Muscle of leg (tissue), 3 donors: ENCODE measurements at regions not wholly inside any gene's neighbourhood (a gene's known extent, or its start where the extent isn't known, plus 50 kb on each side); places are given as distances from the start of the nearest gene placed in this dataset.

ENCODE experiments used
- DNase-seq: peaks from one replicate; pipeline ENCODE4 v3.0.0; 2013
- H3K27ac ChIP-seq: one replicate; pipeline ENCODE4 v1.5.1; 2013; ENCODE audit warnings: mild to moderate bottlenecking, low read length, control low read depth
- H3K27me3 ChIP-seq: one replicate; pipeline ENCODE4 v1.6.1; 2013; ENCODE audit warnings: low read length; ENCODE audit not compliant: control insufficient read depth, insufficient read depth
- H3K36me3 ChIP-seq: one replicate; pipeline ENCODE4 v1.6.1; 2013; ENCODE audit warnings: low read length; ENCODE audit not compliant: control insufficient read depth, insufficient read depth
- H3K4me1 ChIP-seq: one replicate; pipeline ENCODE4 v1.6.1; 2013; ENCODE audit warnings: low read length; ENCODE audit not compliant: control insufficient read depth, insufficient read depth
- H3K4me3 ChIP-seq: one replicate; pipeline ENCODE4 v1.5.1; 2013; ENCODE audit warnings: low read length, control low read depth
- H3K9me3 ChIP-seq: replicated peaks from 2 replicates; pipeline ENCODE4 v1.6.1; 2013; ENCODE audit warnings: low read depth, low read length; ENCODE audit not compliant: control insufficient read depth
- WGBS: methylation state at CpG from one replicate; pipeline ENCODE4 v1.1.5; 2013; ENCODE audit warnings: missing lambda C conversion rate; ENCODE audit not compliant: insufficient coverage; 5-methylcytosine and 5-hydroxymethylcytosine counted together

GRCh38 chr1:238223076-238223640 is 332.4 kb upstream of the ZP4 start:
- no peak overlapping the region for H3K27ac ChIP-seq

GRCh38 chr1:238221738-238222137 is 331.0 kb upstream of the ZP4 start:
- Histone ChIP-seq H3K27ac (no peak overlapping the region), H3K9me3 (no peaks in the 10 kb centered on the region), H3K4me3 (no peak overlapping the region), H3K27me3 (no peaks in the 10 kb centered on the region), H3K36me3 (no peaks in the 10 kb centered on the region), H3K4me1 (no peaks in the 10 kb centered on the region)
- peak; percentile 8 for DNase-seq
- WGBS, result 81% methylated on average over 4 of the region's 4 CpGs

More at GRCh38 chr1:238223076-238223640, 332.4 kb upstream of the ZP4 start:
- no CpG with 5 or more reads among the region's 3 CpGs for WGBS
- Histone ChIP-seq H3K4me1 (no peaks in the 10 kb centered on the region), H3K36me3 (no peaks in the 10 kb centered on the region), H3K9me3 (no peaks in the 10 kb centered on the region), H3K27me3 (no peaks in the 10 kb centered on the region), H3K4me3 (no peak overlapping the region)
- no peak for DNase-seq

GRCh38 chr1:238214449-238214848 is 323.7 kb upstream of the ZP4 start:
- Histone ChIP-seq H3K27me3 (no peaks in the 10 kb centered on the region), H3K9me3 (no peaks in the 10 kb centered on the region), H3K4me3 (no peak overlapping the region), H3K36me3 (no peaks in the 10 kb centered on the region), H3K27ac (no peak overlapping the region), H3K4me1 (no peaks in the 10 kb centered on the region)
- WGBS, result 36% methylated on average over 2 of the region's 2 CpGs
- DNase-seq, result no peak

- Histone ChIP-seq H3K9me3 (peaks cover 3% of the 10 kb centered on the region), H3K27me3 (no peaks in the 10 kb centered on the region), H3K36me3 (no peaks in the 10 kb centered on the region), H3K27ac (no peak overlapping the region), H3K4me1 (no peaks in the 10 kb centered on the region), H3K4me3 (no peak overlapping the region)
- DNase-seq, result no peak
- no CpG with 5 or more reads among the region's 2 CpGs for WGBS
Measured at GRCh38 chr1:238205045-238205662, 314.4 kb upstream of the ZP4 start.

GRCh38 chr1:238201992-238202391 is 311.3 kb upstream of the ZP4 start:
- DNase-seq, result no peak
- no CpG with 5 or more reads among the region's 2 CpGs for WGBS
- Histone ChIP-seq H3K36me3 (no peaks in the 10 kb centered on the region), H3K4me1 (no peaks in the 10 kb centered on the region), H3K9me3 (peaks cover 3% of the 10 kb centered on the region), H3K27me3 (no peaks in the 10 kb centered on the region), H3K27ac (no peak overlapping the region), H3K4me3 (no peak overlapping the region)

- Histone ChIP-seq H3K27me3 (no peaks in the 10 kb centered on the region), H3K4me1 (no peaks in the 10 kb centered on the region), H3K36me3 (no peaks in the 10 kb centered on the region), H3K9me3 (peaks cover 3% of the 10 kb centered on the region), H3K27ac (no peak overlapping the region), H3K4me3 (no peak overlapping the region)
- no CpG with 5 or more reads among the region's 1 CpG for WGBS
- no peak for DNase-seq
Measured at GRCh38 chr1:238199325-238199724, 308.6 kb upstream of the ZP4 start.

- H3K36me3 ChIP-seq, result no peaks in the 10 kb centered on the region
- DNase-seq, result no peak
- WGBS, result 88% methylated on average over 1 of the region's 1 CpG
Measured at GRCh38 chr1:238196516-238196915, 305.8 kb upstream of the ZP4 start.

GRCh38 chr1:238191170-238191569 is 300.4 kb upstream of the ZP4 start:
- no CpG with 5 or more reads among the region's 1 CpG for WGBS
- no peak overlapping the region for H3K27ac ChIP-seq

More at GRCh38 chr1:238196516-238196915, 305.8 kb upstream of the ZP4 start:
- Histone ChIP-seq H3K4me1 (no peaks in the 10 kb centered on the region), H3K9me3 (no peaks in the 10 kb centered on the region), H3K27me3 (no peaks in the 10 kb centered on the region), H3K4me3 (no peak overlapping the region), H3K27ac (no peak overlapping the region)

GRCh38 chr1:238187575-238187949 is 296.8 kb upstream of the ZP4 start:
- H3K9me3 ChIP-seq, result peaks cover 2% of the 10 kb centered on the region
- WGBS, result 89% methylated on average over 1 of the region's 3 CpGs
- no peaks in the 10 kb centered on the region for H3K36me3 ChIP-seq
- no peaks in the 10 kb centered on the region for H3K27me3 ChIP-seq
- H3K4me3 ChIP-seq, result no peak overlapping the region
- H3K27ac ChIP-seq, result no peak overlapping the region
- no peak for DNase-seq
- no peaks in the 10 kb centered on the region for H3K4me1 ChIP-seq

More at GRCh38 chr1:238191170-238191569, 300.4 kb upstream of the ZP4 start:
- H3K9me3 ChIP-seq, result no peaks in the 10 kb centered on the region
- no peak for DNase-seq
- no peaks in the 10 kb centered on the region for H3K27me3 ChIP-seq
- H3K4me3 ChIP-seq, result no peak overlapping the region
- H3K4me1 ChIP-seq, result no peaks in the 10 kb centered on the region
- H3K36me3 ChIP-seq, result no peaks in the 10 kb centered on the region

- H3K4me3 ChIP-seq, result no peak overlapping the region
- 83% methylated on average over 2 of the region's 4 CpGs for WGBS
- no peaks in the 10 kb centered on the region for H3K36me3 ChIP-seq
- no peaks in the 10 kb centered on the region for H3K4me1 ChIP-seq
- no peak for DNase-seq
- no peak overlapping the region for H3K27ac ChIP-seq
- no peaks in the 10 kb centered on the region for H3K27me3 ChIP-seq
- H3K9me3 ChIP-seq, result peaks cover 3% of the 10 kb centered on the region
Measured at GRCh38 chr1:238186887-238187574, 296.3 kb upstream of the ZP4 start.
